Activated B cell treated with CpG ODN at 0.5 μM for 24 hours (primary cell): ENCODE measurements at regions not wholly inside any gene's neighbourhood (a gene's known extent, or its start where the extent isn't known, plus 50 kb on each side); places are given as distances from the start of the nearest gene placed in this dataset.
"Not testable (repeated sequence)": the region's sequence is repeated elsewhere in the genome, so short reads cannot be mapped to it uniquely, and the experiment has no call there.

ENCODE experiments used
- ATAC-seq: fragments of 200-7000 bp; cut with Tn5 transposase; one replicate; pipeline ENCODE4 v1.10.0; 2021; ENCODE audit warnings: low read depth, mild to moderate bottlenecking, moderate library complexity
- CTCF ChIA-PET: fragments of 350-600 bp; sonication (Branson Sonifier 250); formaldehyde crosslinking; loops from one replicate; lab custom pipeline; 2021; ENCODE audit warnings: antibody characterized with exemption; lab: Charles Lee
- POLR2A ChIA-PET: fragments of 350-600 bp; sonication (Branson Sonifier 250); formaldehyde crosslinking; loops from one replicate; lab custom pipeline; 2021; ENCODE audit warnings: antibody characterized with exemption; lab: Charles Lee
- DNase-seq: peaks from one replicate; pipeline ENCODE4 v3.0.0; 2022
- H3K27ac Mint-ChIP-seq: one replicate; pipeline ENCODE4 v1.8.0; 2020; ENCODE audit warnings: mixed read lengths
- H3K27me3 Mint-ChIP-seq: one replicate; pipeline ENCODE4 v1.8.0; 2021; ENCODE audit warnings: mixed read lengths
- H3K36me3 Mint-ChIP-seq: one replicate; pipeline ENCODE4 v1.8.0; 2021; ENCODE audit warnings: low read depth, mixed read lengths
- H3K4me1 Mint-ChIP-seq: one replicate; pipeline ENCODE4 v1.8.0; 2021; ENCODE audit warnings: mixed read lengths
- H3K4me3 Mint-ChIP-seq: one replicate; pipeline ENCODE4 v1.8.0; 2020; ENCODE audit warnings: mild to moderate bottlenecking, mixed read lengths
- H3K9me3 Mint-ChIP-seq: one replicate; pipeline ENCODE4 v1.8.0; 2020; ENCODE audit warnings: mixed read lengths
- intact Hi-C: fragments of 100-400 bp; cut with micrococcal nuclease; formaldehyde crosslinking; loops from one replicate; pipeline ENCODE4 v1.15.1; 2024
- TF ChIP-seq, protein P1 (sequence below): fragments of 200-600 bp; IDR thresholded peaks from one replicate; pipeline ENCODE4 v1.8.0; 2022; ENCODE audit warnings: antibody characterized with exemption, mild to moderate bottlenecking

DNA sequence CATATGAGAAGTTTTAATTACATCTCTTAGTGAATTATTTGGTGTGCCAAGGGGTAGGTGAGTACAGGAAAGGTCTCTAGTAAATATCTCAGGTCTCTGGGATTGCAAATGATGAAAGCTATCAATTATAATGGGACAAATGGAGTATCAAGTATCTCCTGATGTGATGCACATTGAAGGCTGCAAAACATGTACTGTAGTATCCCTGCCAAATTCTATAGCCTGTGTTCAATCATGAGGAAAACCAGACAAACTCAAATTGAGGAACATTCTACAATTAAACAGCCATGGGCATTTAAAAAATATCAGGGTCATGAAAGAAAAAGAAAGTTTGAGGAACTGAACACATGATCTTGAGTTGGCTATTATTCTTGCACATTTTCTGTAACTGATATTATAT is 665.4 kb upstream of the PABPC4L start:
- intact Hi-C loops, result no loop called here
- no peaks in the 10 kb centered on the region for H3K36me3 Mint-ChIP-seq
- no peak overlapping the region for H3K27ac Mint-ChIP-seq
- ChIA-PET CTCF (no interaction called here), POLR2A (no interaction called here)
- TF ChIP-seq, protein P1, sequence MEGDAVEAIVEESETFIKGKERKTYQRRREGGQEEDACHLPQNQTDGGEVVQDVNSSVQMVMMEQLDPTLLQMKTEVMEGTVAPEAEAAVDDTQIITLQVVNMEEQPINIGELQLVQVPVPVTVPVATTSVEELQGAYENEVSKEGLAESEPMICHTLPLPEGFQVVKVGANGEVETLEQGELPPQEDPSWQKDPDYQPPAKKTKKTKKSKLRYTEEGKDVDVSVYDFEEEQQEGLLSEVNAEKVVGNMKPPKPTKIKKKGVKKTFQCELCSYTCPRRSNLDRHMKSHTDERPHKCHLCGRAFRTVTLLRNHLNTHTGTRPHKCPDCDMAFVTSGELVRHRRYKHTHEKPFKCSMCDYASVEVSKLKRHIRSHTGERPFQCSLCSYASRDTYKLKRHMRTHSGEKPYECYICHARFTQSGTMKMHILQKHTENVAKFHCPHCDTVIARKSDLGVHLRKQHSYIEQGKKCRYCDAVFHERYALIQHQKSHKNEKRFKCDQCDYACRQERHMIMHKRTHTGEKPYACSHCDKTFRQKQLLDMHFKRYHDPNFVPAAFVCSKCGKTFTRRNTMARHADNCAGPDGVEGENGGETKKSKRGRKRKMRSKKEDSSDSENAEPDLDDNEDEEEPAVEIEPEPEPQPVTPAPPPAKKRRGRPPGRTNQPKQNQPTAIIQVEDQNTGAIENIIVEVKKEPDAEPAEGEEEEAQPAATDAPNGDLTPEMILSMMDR, result no peak
- no peak for DNase-seq
- no peaks in the 10 kb centered on the region for H3K4me1 Mint-ChIP-seq
- peaks cover 4% of the 10 kb centered on the region for H3K9me3 Mint-ChIP-seq
- no peaks in the 10 kb centered on the region for H3K27me3 Mint-ChIP-seq
- ATAC-seq, result no peak
- H3K4me3 Mint-ChIP-seq, result no peak overlapping the region

DNA sequence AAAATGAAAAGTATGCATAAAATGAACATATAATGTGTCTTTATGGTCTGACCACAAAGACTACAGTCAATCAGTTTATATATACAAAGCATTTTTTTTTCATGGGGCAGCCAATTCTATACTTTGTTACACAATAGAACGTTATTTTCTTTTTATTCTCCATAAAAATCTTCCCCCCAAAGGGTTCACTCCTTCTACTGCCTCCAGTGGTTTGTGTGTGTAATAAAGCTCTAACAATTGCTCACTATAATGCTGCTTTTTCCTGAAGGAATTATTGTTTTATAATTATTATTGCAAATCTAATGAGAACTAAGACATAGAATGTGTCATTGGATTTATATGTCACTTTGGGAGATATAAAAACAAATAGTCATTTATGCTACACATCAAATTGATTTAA is 664.1 kb upstream of the PABPC4L start:
- no peak for ATAC-seq
- ChIA-PET CTCF (no interaction called here), POLR2A (no interaction called here)
- no peaks in the 10 kb centered on the region for H3K4me1 Mint-ChIP-seq
- H3K27ac Mint-ChIP-seq, result no peak overlapping the region
- no peak for DNase-seq
- H3K9me3 Mint-ChIP-seq, result peaks cover 6% of the 10 kb centered on the region
- no peaks in the 10 kb centered on the region for H3K36me3 Mint-ChIP-seq
- H3K27me3 Mint-ChIP-seq, result no peaks in the 10 kb centered on the region
- TF ChIP-seq, protein P1, result no peak
- intact Hi-C loops, result no loop called here
- no peak overlapping the region for H3K4me3 Mint-ChIP-seq

DNA sequence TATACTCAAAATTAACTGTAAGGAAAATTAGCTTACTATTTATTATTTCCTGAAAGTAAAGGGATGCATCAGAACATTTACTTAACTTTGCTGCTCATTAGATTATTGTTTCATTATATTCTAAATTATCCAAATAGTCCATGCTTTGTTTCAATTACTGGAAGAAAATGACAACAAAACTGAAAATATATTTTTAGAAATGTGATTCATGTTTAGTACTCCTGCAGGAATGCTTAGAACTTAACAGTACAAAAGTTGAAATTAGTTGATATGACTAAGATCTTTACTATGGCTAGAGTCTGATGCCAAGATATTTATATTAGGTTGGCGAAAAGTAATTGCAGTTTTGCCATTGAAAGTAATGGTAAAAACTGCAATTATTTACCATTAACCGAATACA is 660.5 kb upstream of the PABPC4L start:
- H3K4me1 Mint-ChIP-seq, result no peaks in the 10 kb centered on the region
- H3K27ac Mint-ChIP-seq, result no peak overlapping the region
- TF ChIP-seq, protein P1, result no peak
- ATAC-seq (no peak), DNase-seq (no peak)
- H3K27me3 Mint-ChIP-seq, result no peaks in the 10 kb centered on the region
- H3K36me3 Mint-ChIP-seq, result no peaks in the 10 kb centered on the region
- peaks cover 4% of the 10 kb centered on the region for H3K9me3 Mint-ChIP-seq
- ChIA-PET POLR2A (no interaction called here), CTCF (no interaction called here)
- no peak overlapping the region for H3K4me3 Mint-ChIP-seq
- intact Hi-C loops, result no loop called here

DNA sequence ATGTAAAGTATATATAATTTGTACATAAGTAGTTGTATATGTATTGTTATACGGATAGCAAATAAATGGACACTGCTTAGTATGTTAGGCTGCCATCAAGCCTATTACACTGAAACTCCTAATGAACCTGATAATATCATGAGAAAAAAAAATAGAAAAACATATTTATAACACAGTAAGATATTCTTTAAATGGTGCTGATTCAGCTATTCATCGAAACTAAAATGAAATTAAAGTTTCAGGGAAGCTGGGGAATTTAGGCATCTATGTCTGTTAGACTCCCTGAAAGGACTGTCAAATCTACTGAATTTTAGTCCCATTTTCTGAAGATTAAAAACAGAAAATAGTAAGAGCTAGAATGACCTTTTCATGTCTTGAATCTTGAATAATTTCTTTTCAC is 647.1 kb upstream of the PABPC4L start:
- no peaks in the 10 kb centered on the region for H3K4me1 Mint-ChIP-seq
- DNase-seq, result no peak
- H3K27me3 Mint-ChIP-seq, result no peaks in the 10 kb centered on the region
- H3K4me3 Mint-ChIP-seq, result no peak overlapping the region
- H3K9me3 Mint-ChIP-seq, result peaks cover 4% of the 10 kb centered on the region
- H3K27ac Mint-ChIP-seq, result no peak overlapping the region
- ChIA-PET POLR2A (no interaction called here), CTCF (no interaction called here)
- ATAC-seq, result no peak
- intact Hi-C loops, result no loop called here
- TF ChIP-seq, protein P1, result no peak
- H3K36me3 Mint-ChIP-seq, result no peaks in the 10 kb centered on the region

GRCh38 chr4:134830741-134831140 is 629.2 kb upstream of the PABPC4L start:
- H3K4me3 Mint-ChIP-seq, ATAC-seq, H3K36me3 Mint-ChIP-seq, CTCF ChIA-PET, H3K27me3 Mint-ChIP-seq, DNase-seq, H3K4me1 Mint-ChIP-seq, POLR2A ChIA-PET, intact Hi-C loops, H3K9me3 Mint-ChIP-seq, H3K27ac Mint-ChIP-seq: not testable (repeated sequence)

DNA sequence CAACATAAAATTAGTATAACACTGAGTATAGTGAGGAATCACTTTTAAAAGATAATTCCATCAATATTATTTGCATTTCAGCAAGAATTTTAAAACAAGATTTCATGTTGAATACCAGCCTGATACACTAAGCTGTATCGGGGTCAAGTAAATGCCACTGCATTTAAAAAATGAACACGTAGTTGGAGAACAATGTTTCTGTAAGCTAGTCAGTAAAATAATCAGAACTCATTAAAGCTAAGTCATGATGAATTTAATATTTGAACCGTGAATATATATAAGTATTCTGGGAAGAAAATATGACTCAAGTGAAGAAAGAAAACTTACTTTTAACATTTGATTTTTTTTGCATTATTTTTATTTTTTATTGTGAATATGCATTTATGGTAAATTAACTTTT is 611.0 kb upstream of the PABPC4L start:
- CTCF ChIA-PET, result no interaction called here
- no peak overlapping the region for H3K4me3 Mint-ChIP-seq
- DNase-seq, result no peak
- POLR2A ChIA-PET, result no interaction called here
- H3K36me3 Mint-ChIP-seq, result no peaks in the 10 kb centered on the region
- H3K9me3 Mint-ChIP-seq, result peaks cover 10% of the 10 kb centered on the region
- H3K27me3 Mint-ChIP-seq, result no peaks in the 10 kb centered on the region
- H3K4me1 Mint-ChIP-seq, result no peaks in the 10 kb centered on the region
- no peak for ATAC-seq
- TF ChIP-seq, protein P1, result no peak
- H3K27ac Mint-ChIP-seq, result no peak overlapping the region
- intact Hi-C loops, result no loop called here
